ENCODE measurements at regions not wholly inside any gene's neighbourhood (a gene's known extent, or its start where the extent isn't known, plus 50 kb on each side); places are given as distances from the start of the nearest gene placed in this dataset.

- no peak for TF ChIP-seq HDAC2 (IDR thresholded peaks at IDR 0.05; ENCODE audit: borderline replicate concordance in 1 of 2, low read depth in 2 of 2, low read length in 2 of 2)
Observed at GRCh38 chr4:34281826-34282225, 1962.5 kb downstream of the ARAP2 start (continued).
